Stimulated activated naive B cell treated with anti-CD40 and anti-IgM and Interleukin-4, amounts not matched to agents 10 μg/mL and 1 μg/mL and 100 μg/mL, for 72 hours (primary cell): ENCODE measurements at regions not wholly inside any gene's neighbourhood (a gene's known extent, or its start where the extent isn't known, plus 50 kb on each side); places are given as distances from the start of the nearest gene placed in this dataset.

Experiments
- ATAC-seq, 2 donors: fragments of 150-1000 bp; cut with Tn5 transposase; replicated peaks; 2 replicates each; pipeline ENCODE4 v1.10.0; 2021; ENCODE audit warnings: moderate library complexity in 1 of 2
- DNase-seq: peaks from one replicate; pipeline ENCODE4 v3.0.0; 2021
- H3K27ac Mint-ChIP-seq: one replicate; pipeline ENCODE4 v1.8.0; 2022; ENCODE audit warnings: mild to moderate bottlenecking, mixed read lengths
- H3K27me3 Mint-ChIP-seq, 2 donors: one replicate each; pipeline ENCODE4 v1.8.0; 2022; ENCODE audit warnings: mixed read lengths in 2 of 2
- H3K36me3 Mint-ChIP-seq, 2 donors: one replicate each; pipeline ENCODE4 v1.8.0; 2022; ENCODE audit warnings: mixed read lengths in 2 of 2, mild to moderate bottlenecking in 1 of 2
- H3K4me1 Mint-ChIP-seq, 2 donors: one replicate each; pipeline ENCODE4 v1.8.0; 2022; ENCODE audit warnings: mixed read lengths in 2 of 2, mild to moderate bottlenecking in 1 of 2
- H3K4me3 Mint-ChIP-seq, 2 donors: one replicate each; pipeline ENCODE4 v1.8.0; 2022; ENCODE audit warnings: mild to moderate bottlenecking in 2 of 2, mixed read lengths in 2 of 2, moderate library complexity in 1 of 2
- H3K9me3 Mint-ChIP-seq, 2 donors: one replicate each; pipeline ENCODE4 v1.8.0; 2022; ENCODE audit warnings: mixed read lengths in 2 of 2, mild to moderate bottlenecking in 1 of 2

- ATAC-seq, result no peak
These were observed 78.3 kb upstream of the CIBAR2 start for GRCh38 chr16:85190572-85190971.

GRCh38 chr16:85191341-85191965 is 79.2 kb upstream of the CIBAR2 start:
- Mint-ChIP-seq H3K36me3 (no peaks in the 10 kb centered on the region), H3K4me1 (no peaks in the 10 kb centered on the region), H3K4me3 (no peak overlapping the region), H3K27me3 (peaks cover 16 to 26% of the 10 kb centered on the region in 2 donors), H3K27ac (no peak overlapping the region), H3K9me3 (peaks cover 4 to 6% of the 10 kb centered on the region in 2 donors)
- DNase-seq (no peak), ATAC-seq (no peak)

More at GRCh38 chr16:85190572-85190971, 78.3 kb upstream of the CIBAR2 start:
- Mint-ChIP-seq H3K4me1 (no peaks in the 10 kb centered on the region), H3K27me3 (peaks cover 8 to 26% of the 10 kb centered on the region in 2 donors), H3K4me3 (no peak overlapping the region), H3K27ac (no peak overlapping the region), H3K36me3 (no peaks in the 10 kb centered on the region), H3K9me3 (peaks cover 4 to 6% of the 10 kb centered on the region in 2 donors)
- DNase-seq, result no peak

- H3K9me3 Mint-ChIP-seq, result peaks cover 4 to 6% of the 10 kb centered on the region in 2 donors
- no peak overlapping the region for H3K27ac Mint-ChIP-seq
- no peak for DNase-seq
- no peaks in the 10 kb centered on the region for H3K4me1 Mint-ChIP-seq
- H3K27me3 Mint-ChIP-seq, result peaks cover 16 to 21% of the 10 kb centered on the region in 2 donors
- ATAC-seq, result no peak
- H3K4me3 Mint-ChIP-seq, result no peak overlapping the region
- H3K36me3 Mint-ChIP-seq, result no peaks in the 10 kb centered on the region
These were observed 80.2 kb upstream of the CIBAR2 start for GRCh38 chr16:85192238-85193114.

GRCh38 chr16:85193115-85193493 is 80.8 kb upstream of the CIBAR2 start:
- peaks cover 4 to 6% of the 10 kb centered on the region in 2 donors for H3K9me3 Mint-ChIP-seq
- H3K4me1 Mint-ChIP-seq, result no peaks in the 10 kb centered on the region
- H3K36me3 Mint-ChIP-seq, result no peaks in the 10 kb centered on the region
- H3K27ac Mint-ChIP-seq, result no peak overlapping the region
- ATAC-seq (no peak), DNase-seq (no peak)
- H3K4me3 Mint-ChIP-seq, result no peak overlapping the region
- H3K27me3 Mint-ChIP-seq, result peaks cover 16 to 26% of the 10 kb centered on the region in 2 donors

- Mint-ChIP-seq H3K9me3 (peaks cover 4 to 6% of the 10 kb centered on the region in 2 donors), H3K36me3 (no peaks in the 10 kb centered on the region), H3K27me3 (peaks cover 12 to 22% of the 10 kb centered on the region in 2 donors), H3K4me1 (no peaks in the 10 kb centered on the region), H3K27ac (no peak overlapping the region), H3K4me3 (no peak overlapping the region)
- ATAC-seq (no peak), DNase-seq (no peak)
These were observed 81.6 kb upstream of the CIBAR2 start for GRCh38 chr16:85193876-85194275.

GRCh38 chr16:85194307-85195270 is 82.3 kb upstream of the CIBAR2 start:
- no peaks in the 10 kb centered on the region for H3K36me3 Mint-ChIP-seq
- H3K27me3 Mint-ChIP-seq, result peaks cover 12 to 18% of the 10 kb centered on the region in 2 donors
- DNase-seq, result no peak
- H3K4me1 Mint-ChIP-seq, result no peaks in the 10 kb centered on the region
- ATAC-seq, result no peak
- no peak overlapping the region for H3K4me3 Mint-ChIP-seq
- peaks cover 0 to 2% of the 10 kb centered on the region in 2 donors for H3K9me3 Mint-ChIP-seq
- no peak overlapping the region for H3K27ac Mint-ChIP-seq

- no peak for ATAC-seq
These were observed 83.0 kb upstream of the CIBAR2 start for GRCh38 chr16:85195271-85195647.

GRCh38 chr16:85195900-85196772 is 83.9 kb upstream of the CIBAR2 start:
- no peak for DNase-seq
- no peak overlapping the region for H3K4me3 Mint-ChIP-seq
- peaks cover 0 to 2% of the 10 kb centered on the region in 2 donors for H3K4me1 Mint-ChIP-seq
- H3K27me3 Mint-ChIP-seq, result peaks cover 9 to 12% of the 10 kb centered on the region in 2 donors
- H3K36me3 Mint-ChIP-seq, result no peaks in the 10 kb centered on the region
- H3K27ac Mint-ChIP-seq, result peak overlapping the region; percentile 15
- no peaks in the 10 kb centered on the region for H3K9me3 Mint-ChIP-seq
- ATAC-seq, result no peak

More at GRCh38 chr16:85195271-85195647, 83.0 kb upstream of the CIBAR2 start:
- Mint-ChIP-seq H3K27me3 (peaks cover 12 to 13% of the 10 kb centered on the region in 2 donors), H3K36me3 (no peaks in the 10 kb centered on the region), H3K9me3 (no peaks in the 10 kb centered on the region), H3K4me3 (no peak overlapping the region), H3K4me1 (no peaks in the 10 kb centered on the region), H3K27ac (no peak overlapping the region)
- DNase-seq, result no peak

- Mint-ChIP-seq H3K9me3 (no peaks in the 10 kb centered on the region), H3K36me3 (no peaks in the 10 kb centered on the region), H3K4me1 (peaks cover 0 to 2% of the 10 kb centered on the region in 2 donors), H3K27ac (no peak overlapping the region), H3K4me3 (no peak overlapping the region), H3K27me3 (peaks cover 9 to 12% of the 10 kb centered on the region in 2 donors)
- DNase-seq (no peak), ATAC-seq (no peak)
These were observed 84.7 kb upstream of the CIBAR2 start for GRCh38 chr16:85196976-85197375.

- ATAC-seq (no peak), DNase-seq (no peak)
- Mint-ChIP-seq H3K4me3 (no peak overlapping the region), H3K27ac (no peak overlapping the region), H3K9me3 (no peaks in the 10 kb centered on the region), H3K36me3 (no peaks in the 10 kb centered on the region), H3K4me1 (peaks cover 0 to 2% of the 10 kb centered on the region in 2 donors), H3K27me3 (peaks cover 9 to 12% of the 10 kb centered on the region in 2 donors)
These were observed 85.6 kb upstream of the CIBAR2 start for GRCh38 chr16:85197611-85198566.

- Mint-ChIP-seq H3K27ac (no peak overlapping the region), H3K4me1 (peaks cover 0 to 2% of the 10 kb centered on the region in 2 donors), H3K4me3 (no peak overlapping the region), H3K27me3 (peaks cover 9 to 11% of the 10 kb centered on the region in 2 donors), H3K36me3 (no peaks in the 10 kb centered on the region), H3K9me3 (no peaks in the 10 kb centered on the region)
- DNase-seq (no peak), ATAC-seq (no peak)
These were observed 86.9 kb upstream of the CIBAR2 start for GRCh38 chr16:85199069-85199725.

- ATAC-seq (no peak), DNase-seq (no peak)
- Mint-ChIP-seq H3K4me3 (no peak overlapping the region), H3K27me3 (peaks cover 8 to 9% of the 10 kb centered on the region in 2 donors), H3K36me3 (no peaks in the 10 kb centered on the region), H3K27ac (no peak overlapping the region), H3K4me1 (peaks cover 0 to 2% of the 10 kb centered on the region in 2 donors), H3K9me3 (no peaks in the 10 kb centered on the region)
These were observed 87.6 kb upstream of the CIBAR2 start for GRCh38 chr16:85199880-85200279.
